ENCODE measurements at regions not wholly inside any gene's neighbourhood (a gene's known extent, or its start where the extent isn't known, plus 50 kb on each side); places are given as distances from the start of the nearest gene placed in this dataset.
"Not testable (repeated sequence)": the region's sequence is repeated elsewhere in the genome, so short reads cannot be mapped to it uniquely, and the experiment has no call there.

DNA sequence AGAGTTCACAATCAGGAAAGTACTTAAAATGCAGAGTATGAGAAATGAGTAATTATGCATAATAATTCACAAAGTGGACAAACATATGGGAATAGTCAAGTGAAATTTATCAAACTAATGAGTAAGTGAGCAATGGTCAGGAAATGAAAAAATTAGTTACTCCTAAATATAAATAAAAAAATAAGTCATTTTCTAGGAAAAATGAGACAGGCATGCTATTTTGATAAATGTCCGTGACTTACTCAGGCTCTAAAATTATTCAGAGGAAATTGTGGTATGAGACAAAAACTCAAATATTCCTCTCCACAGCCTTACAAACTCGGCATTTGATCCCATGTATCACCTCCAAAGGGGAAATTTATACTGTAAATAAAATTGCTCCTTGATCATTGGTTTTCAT, 181.2 kb downstream of the COX18 start:
- Mint-ChIP-seq H3K27me3 (ENCODE audit: low read depth) (no peaks in the 10 kb centered on the region), H3K36me3 (ENCODE audit: low read depth) (no peaks in the 10 kb centered on the region), H3K4me1 (peaks cover 14% of the 10 kb centered on the region), H3K4me3 (no peak overlapping the region), H3K27ac (no peak overlapping the region), H3K9me3 (peaks cover 1% of the 10 kb centered on the region)
- TF ChIP-seq, protein P1, sequence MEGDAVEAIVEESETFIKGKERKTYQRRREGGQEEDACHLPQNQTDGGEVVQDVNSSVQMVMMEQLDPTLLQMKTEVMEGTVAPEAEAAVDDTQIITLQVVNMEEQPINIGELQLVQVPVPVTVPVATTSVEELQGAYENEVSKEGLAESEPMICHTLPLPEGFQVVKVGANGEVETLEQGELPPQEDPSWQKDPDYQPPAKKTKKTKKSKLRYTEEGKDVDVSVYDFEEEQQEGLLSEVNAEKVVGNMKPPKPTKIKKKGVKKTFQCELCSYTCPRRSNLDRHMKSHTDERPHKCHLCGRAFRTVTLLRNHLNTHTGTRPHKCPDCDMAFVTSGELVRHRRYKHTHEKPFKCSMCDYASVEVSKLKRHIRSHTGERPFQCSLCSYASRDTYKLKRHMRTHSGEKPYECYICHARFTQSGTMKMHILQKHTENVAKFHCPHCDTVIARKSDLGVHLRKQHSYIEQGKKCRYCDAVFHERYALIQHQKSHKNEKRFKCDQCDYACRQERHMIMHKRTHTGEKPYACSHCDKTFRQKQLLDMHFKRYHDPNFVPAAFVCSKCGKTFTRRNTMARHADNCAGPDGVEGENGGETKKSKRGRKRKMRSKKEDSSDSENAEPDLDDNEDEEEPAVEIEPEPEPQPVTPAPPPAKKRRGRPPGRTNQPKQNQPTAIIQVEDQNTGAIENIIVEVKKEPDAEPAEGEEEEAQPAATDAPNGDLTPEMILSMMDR (IDR thresholded peaks at IDR 0.05; ENCODE audit: unreplicated experiment in 3 of 3), result no peak

DNA sequence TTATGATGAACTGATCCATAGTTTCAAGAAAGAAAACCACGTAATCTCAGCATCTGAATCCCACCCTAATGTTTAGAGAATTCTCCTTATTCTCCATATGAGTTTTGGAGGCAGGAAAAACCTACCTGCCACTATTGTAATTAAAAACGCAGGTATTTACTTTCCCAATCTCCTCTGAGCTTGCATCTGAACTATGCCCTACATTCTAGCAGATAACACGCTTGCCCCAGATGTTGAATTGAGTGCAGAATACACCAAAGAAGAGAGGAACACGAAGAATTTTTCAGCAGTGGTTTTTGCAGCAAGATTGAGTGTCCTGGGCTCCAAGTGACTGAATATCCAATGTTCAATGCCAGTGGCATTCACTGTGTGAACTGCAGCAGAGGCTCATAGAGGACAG, 182.4 kb downstream of the COX18 start:
- Mint-ChIP-seq H3K27ac (no peak overlapping the region), H3K36me3 (ENCODE audit: low read depth) (no peaks in the 10 kb centered on the region), H3K4me1 (peaks cover 2% of the 10 kb centered on the region), H3K9me3 (peaks cover 6% of the 10 kb centered on the region), H3K4me3 (no peak overlapping the region), H3K27me3 (ENCODE audit: low read depth) (no peaks in the 10 kb centered on the region)
- TF ChIP-seq, protein P1 (IDR thresholded peaks at IDR 0.05; ENCODE audit: unreplicated experiment in 3 of 3), result no peak

DNA sequence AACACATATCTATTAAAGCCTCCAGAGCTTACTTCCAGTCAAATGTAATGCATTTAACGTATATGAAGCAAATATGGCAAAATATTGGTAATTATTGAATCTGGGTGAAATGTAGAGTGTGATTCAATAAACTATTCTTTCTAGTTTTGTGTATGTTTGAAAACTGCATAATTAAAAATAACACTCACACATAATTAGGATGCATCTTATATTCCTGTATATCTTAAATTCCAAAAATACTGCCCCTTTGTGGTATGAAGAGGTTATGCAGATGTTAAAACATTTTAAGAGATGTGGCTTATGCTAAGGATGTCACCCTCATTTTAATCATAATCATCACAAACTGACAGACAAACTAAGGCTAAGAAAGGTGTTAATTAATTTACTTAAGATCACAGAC, 182.9 kb downstream of the COX18 start:
- Mint-ChIP-seq H3K27ac (no peak overlapping the region), H3K27me3 (ENCODE audit: low read depth) (no peaks in the 10 kb centered on the region), H3K36me3 (ENCODE audit: low read depth) (no peaks in the 10 kb centered on the region), H3K4me3 (no peak overlapping the region), H3K9me3 (peaks cover 6% of the 10 kb centered on the region), H3K4me1 (no peaks in the 10 kb centered on the region)
- TF ChIP-seq, protein P1 (IDR thresholded peaks at IDR 0.05; ENCODE audit: unreplicated experiment in 3 of 3), result peak; percentile 26 to 42 (median 32)

DNA sequence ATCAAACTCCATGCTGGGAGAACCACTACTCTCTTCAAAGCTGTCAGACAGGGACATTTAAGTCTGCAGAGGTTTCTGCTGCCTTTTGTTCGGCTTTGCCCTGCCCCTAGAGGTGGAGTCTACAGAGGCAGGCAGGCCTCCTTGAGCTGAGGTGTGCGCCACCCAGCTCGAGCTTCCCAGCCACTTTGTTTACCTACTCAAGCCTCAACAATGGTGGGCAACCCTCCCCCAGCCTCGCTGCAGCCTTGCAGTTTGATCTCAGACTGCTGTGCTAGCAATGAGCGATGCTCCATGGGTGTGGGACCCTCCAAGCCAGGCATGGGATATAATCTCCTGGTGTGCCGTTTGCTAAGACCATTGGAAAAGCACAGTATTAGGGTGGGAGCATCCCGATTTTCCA, 185.3 kb downstream of the COX18 start:
- not testable (repeated sequence) for H3K27me3 Mint-ChIP-seq (ENCODE audit: low read depth); H3K9me3 Mint-ChIP-seq; H3K4me1 Mint-ChIP-seq; H3K4me3 Mint-ChIP-seq; H3K36me3 Mint-ChIP-seq (ENCODE audit: low read depth); H3K27ac Mint-ChIP-seq

DNA sequence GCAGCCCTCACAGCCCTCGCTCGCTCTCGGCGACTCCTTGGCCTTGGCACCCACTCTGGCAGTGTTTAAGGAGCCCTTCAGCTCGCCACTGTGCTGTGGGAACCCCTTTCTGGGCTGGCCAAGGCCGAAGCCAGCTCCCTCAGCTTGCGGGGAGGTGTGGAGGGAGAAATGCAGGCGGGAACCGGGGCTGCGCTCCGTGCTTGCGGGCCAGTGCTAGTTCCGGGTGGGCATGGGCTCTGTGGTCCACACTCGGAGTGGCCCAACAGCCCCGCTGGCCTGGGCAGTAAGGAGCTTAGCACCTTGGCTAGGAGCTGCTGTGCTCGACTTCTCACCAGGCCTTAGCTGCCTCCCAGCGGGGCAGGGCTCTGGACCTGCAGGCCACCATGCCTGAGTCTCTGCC, 192.6 kb downstream of the COX18 start:
- Mint-ChIP-seq H3K36me3 (ENCODE audit: low read depth) (no peaks in the 10 kb centered on the region), H3K27me3 (ENCODE audit: low read depth) (no peaks in the 10 kb centered on the region), H3K4me1 (no peaks in the 10 kb centered on the region), H3K9me3 (peaks cover 5% of the 10 kb centered on the region), H3K4me3 (no peak overlapping the region), H3K27ac (no peak overlapping the region)
- TF ChIP-seq, protein P1 (IDR thresholded peaks at IDR 0.05; ENCODE audit: unreplicated experiment in 3 of 3), result no peak

DNA sequence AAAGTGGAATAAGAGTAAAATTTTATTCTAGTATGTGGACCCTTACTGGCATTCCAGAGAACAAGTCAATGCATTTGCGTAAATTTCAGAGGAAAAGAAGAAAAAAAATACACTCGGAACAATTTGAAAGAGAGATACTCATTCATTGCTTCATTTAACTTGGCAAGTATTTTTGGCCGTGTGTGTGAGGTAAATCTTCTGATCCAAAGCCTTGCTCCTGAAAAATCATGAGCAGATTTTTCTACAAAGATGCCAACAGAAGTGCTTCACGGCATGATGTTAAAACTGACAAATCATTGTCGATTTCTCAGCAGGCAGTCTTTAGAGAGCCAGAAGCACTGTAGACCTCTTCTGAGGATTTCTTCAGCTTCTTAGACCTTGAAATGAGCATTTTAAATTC, 194.0 kb downstream of the COX18 start:
- no peak overlapping the region for H3K4me3 Mint-ChIP-seq
- H3K27me3 Mint-ChIP-seq (ENCODE audit: low read depth), result no peaks in the 10 kb centered on the region
- no peaks in the 10 kb centered on the region for H3K36me3 Mint-ChIP-seq (ENCODE audit: low read depth)
- TF ChIP-seq, protein P1 (IDR thresholded peaks at IDR 0.05; ENCODE audit: unreplicated experiment in 3 of 3), result no peak
- no peak overlapping the region for H3K27ac Mint-ChIP-seq
- peaks cover 5% of the 10 kb centered on the region for H3K9me3 Mint-ChIP-seq
- H3K4me1 Mint-ChIP-seq, result no peaks in the 10 kb centered on the region

Data from nephron (organoid).